GM12878 (cell line): ENCODE measurements at regions not wholly inside any gene's neighbourhood (a gene's known extent, or its start where the extent isn't known, plus 50 kb on each side); places are given as distances from the start of the nearest gene placed in this dataset.

Experiments
- ATAC-seq: fragments of 200-7000 bp; cut with Tn5 transposase; 3 replicates; pipeline ENCODE4 v1.9.1; 2020; ENCODE audit warnings: mild to moderate bottlenecking, moderate library complexity
- BruUV-seq: library from RNA; stranded (reverse); fragments of 400-500 nt; replicated peaks from 2 replicates; lab custom pipeline; 2021; lab: Mats Ljungman, UMichigan
- CTCF ChIA-PET: fragments of 300-600 bp; sonication (Branson Sonifier 250); formaldehyde crosslinking; extraction: SDS; loops from one replicate; lab custom pipeline; 2021; ENCODE audit warnings: inconsistent platforms; lab: Yijun Ruan, JAX
- POLR2A ChIA-PET: fragments of 350-600 bp; formaldehyde crosslinking; extraction: SDS; loops from one replicate; lab custom pipeline; 2021; ENCODE audit warnings: inconsistent platforms; lab: Charles Lee
- RAD21 ChIA-PET: fragments of 300-600 bp; sonication (Branson Sonifier 250); formaldehyde crosslinking; loops from one replicate; lab custom pipeline; 2023; ENCODE audit warnings: antibody characterized with exemption; ENCODE audit not compliant: unreplicated experiment; lab: Charles Lee
- SMC1A ChIA-PET: fragments of 300-600 bp; sonication (Branson Sonifier 250); formaldehyde crosslinking; loops from one replicate; lab custom pipeline; 2023; ENCODE audit not compliant: unreplicated experiment, uncharacterized antibody; lab: Charles Lee
- DNase-seq: peaks from one replicate; pipeline ENCODE4 v3.0.0-alpha.2; 2011; ENCODE audit warnings: low read depth, low spot score
- FAIRE-seq: peaks from 3 replicates; lab custom pipeline; 2011; peaks lifted over from hg19 to GRCh38; lab: Jason Lieb, UNC
- H2AFZ ChIP-seq: 2 replicates; pipeline ENCODE4 v1.6.0; 2011; ENCODE audit warnings: low read depth, low read length, control low read depth; ENCODE audit not compliant: control insufficient read depth
- H3K27ac ChIP-seq: 2 replicates; pipeline ENCODE4 v1.5.1; 2011; ENCODE audit warnings: control low read depth; ENCODE audit not compliant: control insufficient read depth, insufficient read depth
- H3K27me3 ChIP-seq, 2 experiments: replicated peaks in 1 of 2; 2 replicates each; pipeline versions ENCODE4 v1.6.0 to v1.6.1; 2011; ENCODE audit warnings: low read length in 1 of 2; ENCODE audit not compliant: control insufficient read depth in 2 of 2, insufficient read depth in 2 of 2
- H3K36me3 ChIP-seq, 2 experiments: 2 replicates each; pipeline ENCODE4 v1.5.1; 2011; ENCODE audit warnings: low read length in 1 of 2; ENCODE audit not compliant: control insufficient read depth in 2 of 2, insufficient read depth in 2 of 2
- H3K4me1 ChIP-seq: 2 replicates; pipeline ENCODE4 v1.6.1; 2011; ENCODE audit warnings: mild to moderate bottlenecking, low read length, moderate library complexity, mixed read lengths; ENCODE audit not compliant: control insufficient read depth, insufficient read depth
- H3K4me2 ChIP-seq: 2 replicates; pipeline ENCODE4 v1.6.0; 2011; ENCODE audit warnings: control low read depth; ENCODE audit not compliant: control insufficient read depth, insufficient read depth
- H3K4me3 ChIP-seq: fragments of 200-600 bp; sonication (generic); 2 replicates; pipeline ENCODE4 v1.5.1; 2016
- H3K79me2 ChIP-seq: 2 replicates; pipeline ENCODE4 v1.6.0; 2011; ENCODE audit warnings: low read length; ENCODE audit not compliant: control insufficient read depth, insufficient read depth
- H3K9ac ChIP-seq: 2 replicates; pipeline ENCODE4 v1.8.0; 2011; ENCODE audit warnings: low read length, control low read depth, mixed read lengths; ENCODE audit not compliant: control insufficient read depth, insufficient read depth
- H3K9me3 ChIP-seq: replicated peaks from 3 replicates; pipeline ENCODE4 v1.5.1; 2011; ENCODE audit warnings: mild to moderate bottlenecking, low read length; ENCODE audit not compliant: control insufficient read depth, insufficient read depth
- H4K20me1 ChIP-seq: 2 replicates; pipeline ENCODE4 v1.6.0; 2011; ENCODE audit not compliant: control insufficient read depth, insufficient read depth
- BRCA1 ChIP-seq: IDR thresholded peaks from 2 replicates; pipeline ENCODE4 v1.6.1; 2011; ENCODE audit warnings: low read depth, low read length, improper control_type of control experiment
- CHD4 ChIP-seq: fragments of 200-600 bp; sonication (generic); IDR thresholded peaks from 2 replicates; pipeline ENCODE4 v1.6.1; 2016; ENCODE audit warnings: mild to moderate bottlenecking
- CREB1 ChIP-seq: IDR thresholded peaks from 2 replicates; pipeline ENCODE4 v1.6.1; 2012; ENCODE audit warnings: low read depth, mild to moderate bottlenecking, inconsistent platforms
- DPF2 ChIP-seq: fragments of 450-650 bp; IDR thresholded peaks from 2 replicates; pipeline ENCODE4 v1.6.1; 2017; ENCODE audit warnings: mild to moderate bottlenecking
- EGR1 ChIP-seq, 2 experiments: IDR thresholded peaks; 1 replicate in 1 of 2; 2 replicates in 1 of 2; pipeline ENCODE4 v1.6.1; 2011 to 2012; ENCODE audit warnings: low read depth in 2 of 2, low read length in 2 of 2, borderline replicate concordance in 1 of 2, mild to moderate bottlenecking in 1 of 2, moderate library complexity in 1 of 2
- ESRRA ChIP-seq: IDR thresholded peaks from 2 replicates; pipeline ENCODE4 v1.6.1; 2012; ENCODE audit warnings: mild to moderate bottlenecking, low read length, improper control_type of control experiment
- FOS ChIP-seq: IDR thresholded peaks from 3 replicates; pipeline ENCODE4 v1.6.1; 2011; ENCODE audit warnings: borderline replicate concordance; ENCODE audit not compliant: insufficient read length; ENCODE audit errors: extremely low read depth
- HDGF ChIP-seq: fragments of 450-650 bp; IDR thresholded peaks from 2 replicates; pipeline ENCODE4 v1.6.1; 2016; ENCODE audit warnings: antibody characterized with exemption
- MYC ChIP-seq: IDR thresholded peaks from 2 replicates; pipeline ENCODE4 v1.6.1; 2011; ENCODE audit warnings: mild to moderate bottlenecking, low read length, moderate library complexity, inconsistent platforms; ENCODE audit not compliant: insufficient read depth, insufficient replicate concordance, insufficient read length, severe bottlenecking
- NBN ChIP-seq: fragments of 450-650 bp; IDR thresholded peaks from 2 replicates; pipeline ENCODE4 v1.6.1; 2016
- NFYB ChIP-seq: IDR thresholded peaks from 2 replicates; pipeline ENCODE4 v1.6.1; 2011; ENCODE audit warnings: low read depth, mild to moderate bottlenecking, low read length, improper control_type of control experiment, moderate library complexity; ENCODE audit not compliant: insufficient read depth
- NRF1 ChIP-seq: conservative IDR thresholded peaks from 2 replicates; pipeline ENCODE4 v1.6.1; 2011; ENCODE audit warnings: mild to moderate bottlenecking, low read depth, low read length, improper control_type of control experiment
- RAD51 ChIP-seq: fragments of 450-650 bp; IDR thresholded peaks from 2 replicates; pipeline ENCODE4 v1.6.1; 2016; ENCODE audit warnings: moderate library complexity, mild to moderate bottlenecking, inconsistent platforms
- RB1 ChIP-seq: fragments of 450-650 bp; formaldehyde crosslinking; IDR thresholded peaks from 2 replicates; pipeline ENCODE4 v1.6.1; 2017; ENCODE audit warnings: mild to moderate bottlenecking, borderline replicate concordance
- RBBP5 ChIP-seq: fragments of 200-600 bp; sonication (generic); conservative IDR thresholded peaks from 2 replicates; pipeline ENCODE4 v1.6.1; 2016
- RELA ChIP-seq: fragments of 450-650 bp; IDR thresholded peaks from 2 replicates; pipeline ENCODE4 v1.8.0; 2014; ENCODE audit warnings: borderline replicate concordance; ENCODE audit not compliant: partially characterized antibody
- WRNIP1 ChIP-seq: IDR thresholded peaks from 2 replicates; pipeline ENCODE4 v1.6.1; 2011; ENCODE audit warnings: low read depth, low read length, improper control_type of control experiment, borderline replicate concordance
- ZNF24 ChIP-seq: fragments of 450-650 bp; IDR thresholded peaks from 2 replicates; pipeline ENCODE4 v1.6.1; 2017; ENCODE audit warnings: antibody characterized with exemption, mild to moderate bottlenecking
- ZSCAN29 ChIP-seq: fragments of 450-650 bp; IDR thresholded peaks from 2 replicates; pipeline ENCODE4 v1.6.1; 2017; ENCODE audit warnings: mild to moderate bottlenecking, moderate library complexity
- WGBS: methylation state at CpG from one replicate; pipeline ENCODE4 v1.1.6; 2016; ENCODE audit warnings: low lambda C conversion rate; ENCODE audit not compliant: insufficient replicate concordance, insufficient coverage; ENCODE audit errors: missing lambda C conversion rate; 5-methylcytosine and 5-hydroxymethylcytosine counted together
- in situ Hi-C: fragments of 300-500 bp; cut with MboI; formaldehyde crosslinking; loops from 9 replicates; pipeline ENCODE4 v1.14.3; 2018; ENCODE audit warnings: mixed read lengths
- intact Hi-C: fragments of 100-400 bp; cut with micrococcal nuclease; formaldehyde crosslinking; loops from one replicate; pipeline ENCODE4 v1.14.2; 2022; ENCODE audit not compliant: unreplicated experiment
- TF ChIP-seq, protein P1 (sequence below): fragments of 450-650 bp; formaldehyde crosslinking; IDR thresholded peaks from 2 replicates; pipeline ENCODE4 v1.4.0; 2022; ENCODE audit warnings: mild to moderate bottlenecking, moderate library complexity
- TF ChIP-seq, protein P2 (sequence below): fragments of 450-650 bp; IDR thresholded peaks from 2 replicates; pipeline ENCODE4 v1.6.1; 2017; ENCODE audit warnings: low read depth, mild to moderate bottlenecking, moderate library complexity

DNA sequence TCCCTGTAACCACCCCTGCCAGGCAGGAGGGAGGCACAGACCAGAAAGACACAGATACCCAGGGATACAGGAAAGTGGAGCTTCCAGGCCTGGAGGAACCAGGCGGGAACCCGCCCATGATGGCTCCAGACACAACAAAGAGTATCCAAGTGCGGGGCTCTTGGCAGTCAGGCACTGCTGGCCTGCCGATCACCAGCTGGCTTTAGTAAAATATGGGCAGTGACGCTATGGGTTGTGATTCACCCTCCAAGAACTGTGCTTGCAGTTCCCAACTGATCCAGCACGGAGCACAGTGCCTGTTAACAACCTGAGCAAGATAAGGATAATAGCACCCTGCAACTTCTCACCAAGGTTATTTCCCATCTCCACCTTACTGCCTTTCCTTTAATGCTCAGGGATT is 463.3 kb downstream of the IRX1 start (continued):
- TF ChIP-seq, protein P1, sequence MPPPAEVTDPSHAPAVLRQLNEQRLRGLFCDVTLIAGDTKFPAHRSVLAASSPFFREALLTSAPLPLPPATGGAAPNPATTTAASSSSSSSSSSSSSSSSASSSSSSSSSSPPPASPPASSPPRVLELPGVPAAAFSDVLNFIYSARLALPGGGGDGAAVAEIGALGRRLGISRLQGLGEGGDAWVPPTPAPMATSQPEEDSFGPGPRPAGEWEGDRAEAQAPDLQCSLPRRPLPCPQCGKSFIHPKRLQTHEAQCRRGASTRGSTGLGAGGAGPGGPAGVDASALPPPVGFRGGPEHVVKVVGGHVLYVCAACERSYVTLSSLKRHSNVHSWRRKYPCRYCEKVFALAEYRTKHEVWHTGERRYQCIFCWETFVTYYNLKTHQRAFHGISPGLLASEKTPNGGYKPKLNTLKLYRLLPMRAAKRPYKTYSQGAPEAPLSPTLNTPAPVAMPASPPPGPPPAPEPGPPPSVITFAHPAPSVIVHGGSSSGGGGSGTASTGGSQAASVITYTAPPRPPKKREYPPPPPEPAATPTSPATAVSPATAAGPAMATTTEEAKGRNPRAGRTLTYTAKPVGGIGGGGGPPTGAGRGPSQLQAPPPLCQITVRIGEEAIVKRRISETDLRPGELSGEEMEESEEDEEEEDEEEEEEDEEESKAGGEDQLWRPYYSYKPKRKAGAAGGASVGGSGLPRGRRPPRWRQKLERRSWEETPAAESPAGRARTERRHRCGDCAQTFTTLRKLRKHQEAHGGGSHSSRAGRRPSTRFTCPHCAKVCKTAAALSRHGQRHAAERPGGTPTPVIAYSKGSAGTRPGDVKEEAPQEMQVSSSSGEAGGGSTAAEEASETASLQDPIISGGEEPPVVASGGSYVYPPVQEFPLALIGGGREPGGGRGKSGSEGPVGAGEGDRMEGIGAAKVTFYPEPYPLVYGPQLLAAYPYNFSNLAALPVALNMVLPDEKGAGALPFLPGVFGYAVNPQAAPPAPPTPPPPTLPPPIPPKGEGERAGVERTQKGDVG (CRISPR knock-in tag) = no peak
- no peak for TF ChIP-seq NRF1
- TF ChIP-seq NBN = no peak
- no peak for TF ChIP-seq RELA
- no peak for TF ChIP-seq HDGF
- TF ChIP-seq EGR1 (IDR thresholded peaks at IDR 0.05; ENCODE audit: borderline replicate concordance in 1 of 2, low read depth in 2 of 2, low read length in 2 of 2) = no peak

DNA sequence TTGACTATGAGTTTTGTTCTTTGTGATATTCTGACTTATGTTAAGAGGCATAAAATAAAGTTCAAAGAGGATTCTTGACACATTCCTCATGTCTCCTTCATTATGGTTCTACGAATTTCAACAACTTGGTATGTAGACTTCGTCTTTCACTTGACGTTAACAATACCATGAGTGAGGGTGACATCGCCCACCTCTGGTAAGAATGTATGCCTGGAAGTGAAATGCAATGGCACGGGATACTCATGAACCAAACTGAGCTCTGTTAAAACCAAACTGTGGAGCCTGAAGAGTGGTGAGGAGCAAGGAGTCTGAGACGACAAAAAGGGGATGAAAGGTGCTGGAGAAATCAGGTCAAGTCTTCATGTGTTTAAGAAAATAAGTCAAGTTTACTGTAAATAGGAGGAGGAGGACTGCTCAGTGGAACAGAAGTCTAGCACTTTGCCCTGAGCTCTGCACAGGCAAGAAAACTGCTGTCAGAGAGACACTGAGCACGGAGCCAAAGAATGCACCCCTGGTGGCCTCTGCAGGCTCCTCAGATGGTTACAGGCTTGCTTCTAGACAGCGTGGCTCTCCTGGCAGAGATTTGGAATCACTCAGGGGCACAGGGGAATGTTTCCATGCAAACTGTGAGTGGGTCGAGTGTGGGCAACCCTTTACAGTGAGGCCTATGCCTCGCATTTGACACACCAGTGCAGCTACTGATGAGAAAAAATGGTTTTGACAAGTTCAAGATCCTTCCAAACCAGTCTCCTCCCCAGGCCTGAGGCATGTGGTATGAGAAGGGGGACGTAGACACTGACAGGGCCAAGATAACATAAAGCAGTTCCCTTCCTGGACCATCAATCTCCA is 470.1 kb downstream of the IRX1 start:
- ATAC-seq (no peak), FAIRE-seq (no peak), DNase-seq (no peak)
- intact Hi-C loops (no loop called here), in situ Hi-C loops (no loop called here)
- Histone ChIP-seq H2AFZ (no peak overlapping the region), H3K27ac (no peak overlapping the region), H3K79me2 (no peaks in the 10 kb centered on the region), H3K4me1 (no peaks in the 10 kb centered on the region), H3K9ac (no peak overlapping the region), H3K9me3 (no peaks in the 10 kb centered on the region; the same call in 2 of the 3 replicates), H3K36me3 (no peaks in the 10 kb centered on the region), H3K27me3 (no peaks in the 10 kb centered on the region), H3K4me3 (no peak overlapping the region), H3K4me2 (no peak overlapping the region), H4K20me1 (no peaks in the 10 kb centered on the region)
- BruUV-seq = no TSS peak
- POLR2A ChIA-PET = no interaction called here
- 17% methylated on average over 11 of the region's 11 CpGs for WGBS
- RAD21 ChIA-PET = no interaction called here
- CTCF ChIA-PET = no interaction called here
- SMC1A ChIA-PET = no interaction called here
- no peak for TF ChIP-seq MYC
- no peak for TF ChIP-seq CREB1
- no peak for TF ChIP-seq ZNF24
- TF ChIP-seq ESRRA = no peak
- no peak for TF ChIP-seq CHD4
- no peak for TF ChIP-seq WRNIP1
- no peak for TF ChIP-seq RAD51
- no peak for TF ChIP-seq FOS
- TF ChIP-seq, protein P2, sequence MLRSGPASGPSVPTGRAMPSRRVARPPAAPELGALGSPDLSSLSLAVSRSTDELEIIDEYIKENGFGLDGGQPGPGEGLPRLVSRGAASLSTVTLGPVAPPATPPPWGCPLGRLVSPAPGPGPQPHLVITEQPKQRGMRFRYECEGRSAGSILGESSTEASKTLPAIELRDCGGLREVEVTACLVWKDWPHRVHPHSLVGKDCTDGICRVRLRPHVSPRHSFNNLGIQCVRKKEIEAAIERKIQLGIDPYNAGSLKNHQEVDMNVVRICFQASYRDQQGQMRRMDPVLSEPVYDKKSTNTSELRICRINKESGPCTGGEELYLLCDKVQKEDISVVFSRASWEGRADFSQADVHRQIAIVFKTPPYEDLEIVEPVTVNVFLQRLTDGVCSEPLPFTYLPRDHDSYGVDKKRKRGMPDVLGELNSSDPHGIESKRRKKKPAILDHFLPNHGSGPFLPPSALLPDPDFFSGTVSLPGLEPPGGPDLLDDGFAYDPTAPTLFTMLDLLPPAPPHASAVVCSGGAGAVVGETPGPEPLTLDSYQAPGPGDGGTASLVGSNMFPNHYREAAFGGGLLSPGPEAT = no peak
- TF ChIP-seq DPF2 = no peak
- no peak for TF ChIP-seq RB1
- no peak for TF ChIP-seq ZSCAN29
- no peak for TF ChIP-seq NFYB
- no peak for TF ChIP-seq BRCA1
- no peak for TF ChIP-seq RBBP5
